ENCODE measurements at regions not wholly inside any gene's neighbourhood (a gene's known extent, or its start where the extent isn't known, plus 50 kb on each side); places are given as distances from the start of the nearest gene placed in this dataset.

DNA sequence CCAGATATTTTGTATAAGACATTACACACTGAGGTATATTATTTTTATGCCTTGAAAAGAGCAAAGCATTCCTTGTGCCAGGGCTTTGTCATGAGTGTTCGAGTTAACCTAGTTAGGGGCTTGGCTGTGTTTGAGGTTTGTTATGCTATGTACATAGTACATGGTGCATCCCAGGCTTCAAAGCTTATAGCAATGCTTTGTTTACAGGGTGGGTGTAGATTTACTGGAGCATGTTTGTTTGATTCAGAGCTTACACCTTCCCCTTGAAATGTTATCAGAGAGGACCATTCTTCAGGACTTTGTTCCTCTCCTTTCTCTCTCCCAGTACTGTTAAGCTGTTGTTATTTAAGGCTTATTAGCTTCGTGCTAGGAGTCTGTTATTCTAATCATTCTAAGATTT lies 738.7 kb upstream of the LRRTM4 start (continued):
- TF ChIP-seq ZSCAN12 (CRISPR knock-in tag; IDR thresholded peaks at IDR 0.05) = no peak
- TF ChIP-seq SRSF4 (IDR thresholded peaks at IDR 0.05; ENCODE audit: low read depth, low read length, poor library complexity, severe bottlenecking) = no peak
- no peak for TF ChIP-seq ZNF75D (CRISPR knock-in tag; IDR thresholded peaks at IDR 0.05; ENCODE audit: borderline replicate concordance)
- TF ChIP-seq, protein P1, sequence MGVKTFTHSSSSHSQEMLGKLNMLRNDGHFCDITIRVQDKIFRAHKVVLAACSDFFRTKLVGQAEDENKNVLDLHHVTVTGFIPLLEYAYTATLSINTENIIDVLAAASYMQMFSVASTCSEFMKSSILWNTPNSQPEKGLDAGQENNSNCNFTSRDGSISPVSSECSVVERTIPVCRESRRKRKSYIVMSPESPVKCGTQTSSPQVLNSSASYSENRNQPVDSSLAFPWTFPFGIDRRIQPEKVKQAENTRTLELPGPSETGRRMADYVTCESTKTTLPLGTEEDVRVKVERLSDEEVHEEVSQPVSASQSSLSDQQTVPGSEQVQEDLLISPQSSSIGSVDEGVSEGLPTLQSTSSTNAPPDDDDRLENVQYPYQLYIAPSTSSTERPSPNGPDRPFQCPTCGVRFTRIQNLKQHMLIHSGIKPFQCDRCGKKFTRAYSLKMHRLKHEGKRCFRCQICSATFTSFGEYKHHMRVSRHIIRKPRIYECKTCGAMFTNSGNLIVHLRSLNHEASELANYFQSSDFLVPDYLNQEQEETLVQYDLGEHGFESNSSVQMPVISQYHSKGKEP (CRISPR knock-in tag; IDR thresholded peaks at IDR 0.05) = no peak
- TF ChIP-seq GPN1 (CRISPR knock-in tag; IDR thresholded peaks at IDR 0.05; ENCODE audit: borderline replicate concordance) = no peak
- TF ChIP-seq KMT2A (CRISPR knock-in tag; IDR thresholded peaks at IDR 0.05) = no peak
- TF ChIP-seq GABPB1 (CRISPR knock-in tag; IDR thresholded peaks at IDR 0.05) = no peak
- TF ChIP-seq NFE2L1 (CRISPR knock-in tag; IDR thresholded peaks at IDR 0.05; ENCODE audit: borderline replicate concordance) = no peak
- TF ChIP-seq HNRNPLL (IDR thresholded peaks at IDR 0.05; ENCODE audit: low read depth, low read length, poor library complexity, severe bottlenecking) = no peak
- TF ChIP-seq, protein P2, sequence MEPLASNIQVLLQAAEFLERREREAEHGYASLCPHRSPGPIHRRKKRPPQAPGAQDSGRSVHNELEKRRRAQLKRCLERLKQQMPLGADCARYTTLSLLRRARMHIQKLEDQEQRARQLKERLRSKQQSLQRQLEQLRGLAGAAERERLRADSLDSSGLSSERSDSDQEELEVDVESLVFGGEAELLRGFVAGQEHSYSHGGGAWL (CRISPR knock-in tag; IDR thresholded peaks at IDR 0.05) = no peak
- TF ChIP-seq SP140L (CRISPR knock-in tag; IDR thresholded peaks at IDR 0.05; ENCODE audit: borderline replicate concordance) = no peak
- no peak for TF ChIP-seq ZNF205 (CRISPR knock-in tag; IDR thresholded peaks at IDR 0.05)
- no peak for TF ChIP-seq RELA (CRISPR knock-in tag; IDR thresholded peaks at IDR 0.05)
- no peak for TF ChIP-seq ZNF225 (CRISPR knock-in tag; IDR thresholded peaks at IDR 0.05)
- no peak for TF ChIP-seq SPEN (CRISPR knock-in tag; IDR thresholded peaks at IDR 0.05; ENCODE audit: low read depth)
- TF ChIP-seq ESRRA (CRISPR knock-in tag; IDR thresholded peaks at IDR 0.05; ENCODE audit: low read depth) = peak; percentile 43; the same call in 1 of the 2 replicates
- TF ChIP-seq ZNF329 (CRISPR knock-in tag; IDR thresholded peaks at IDR 0.05; ENCODE audit: low read depth) = no peak
- TF ChIP-seq ZNF672 (CRISPR knock-in tag; IDR thresholded peaks at IDR 0.05) = no peak
- peak; percentile 78; the same call in 1 of the 2 replicates for TF ChIP-seq NR2F2 (IDR thresholded peaks at IDR 0.05; ENCODE audit: borderline replicate concordance, low read depth)
- no peak for TF ChIP-seq XRCC5 (optimal IDR thresholded peaks at IDR 0.05; ENCODE audit: low read length)
- TF ChIP-seq, protein P3, sequence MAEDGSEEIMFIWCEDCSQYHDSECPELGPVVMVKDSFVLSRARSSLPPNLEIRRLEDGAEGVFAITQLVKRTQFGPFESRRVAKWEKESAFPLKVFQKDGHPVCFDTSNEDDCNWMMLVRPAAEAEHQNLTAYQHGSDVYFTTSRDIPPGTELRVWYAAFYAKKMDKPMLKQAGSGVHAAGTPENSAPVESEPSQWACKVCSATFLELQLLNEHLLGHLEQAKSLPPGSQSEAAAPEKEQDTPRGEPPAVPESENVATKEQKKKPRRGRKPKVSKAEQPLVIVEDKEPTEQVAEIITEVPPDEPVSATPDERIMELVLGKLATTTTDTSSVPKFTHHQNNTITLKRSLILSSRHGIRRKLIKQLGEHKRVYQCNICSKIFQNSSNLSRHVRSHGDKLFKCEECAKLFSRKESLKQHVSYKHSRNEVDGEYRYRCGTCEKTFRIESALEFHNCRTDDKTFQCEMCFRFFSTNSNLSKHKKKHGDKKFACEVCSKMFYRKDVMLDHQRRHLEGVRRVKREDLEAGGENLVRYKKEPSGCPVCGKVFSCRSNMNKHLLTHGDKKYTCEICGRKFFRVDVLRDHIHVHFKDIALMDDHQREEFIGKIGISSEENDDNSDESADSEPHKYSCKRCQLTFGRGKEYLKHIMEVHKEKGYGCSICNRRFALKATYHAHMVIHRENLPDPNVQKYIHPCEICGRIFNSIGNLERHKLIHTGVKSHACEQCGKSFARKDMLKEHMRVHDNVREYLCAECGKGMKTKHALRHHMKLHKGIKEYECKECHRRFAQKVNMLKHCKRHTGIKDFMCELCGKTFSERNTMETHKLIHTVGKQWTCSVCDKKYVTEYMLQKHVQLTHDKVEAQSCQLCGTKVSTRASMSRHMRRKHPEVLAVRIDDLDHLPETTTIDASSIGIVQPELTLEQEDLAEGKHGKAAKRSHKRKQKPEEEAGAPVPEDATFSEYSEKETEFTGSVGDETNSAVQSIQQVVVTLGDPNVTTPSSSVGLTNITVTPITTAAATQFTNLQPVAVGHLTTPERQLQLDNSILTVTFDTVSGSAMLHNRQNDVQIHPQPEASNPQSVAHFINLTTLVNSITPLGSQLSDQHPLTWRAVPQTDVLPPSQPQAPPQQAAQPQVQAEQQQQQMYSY (CRISPR knock-in tag; IDR thresholded peaks at IDR 0.05) = no peak
- TF ChIP-seq FOSL1 (CRISPR knock-in tag; IDR thresholded peaks at IDR 0.05; ENCODE audit: borderline replicate concordance) = no peak
- TF ChIP-seq ZNF703 (CRISPR knock-in tag; IDR thresholded peaks at IDR 0.05; ENCODE audit: borderline replicate concordance) = no peak
- peak; percentile 81 for TF ChIP-seq HDAC1 (CRISPR knock-in tag; IDR thresholded peaks at IDR 0.05)
- no peak for TF ChIP-seq ZNF724P (CRISPR knock-in tag; IDR thresholded peaks at IDR 0.05; ENCODE audit: borderline replicate concordance)
- peak; percentile 70 for TF ChIP-seq FOSL2 (CRISPR knock-in tag; IDR thresholded peaks at IDR 0.05)
- TF ChIP-seq ZSCAN9 (CRISPR knock-in tag; IDR thresholded peaks at IDR 0.05; ENCODE audit: borderline replicate concordance) = peak; percentile 64; the same call in 1 of the 2 replicates

Data from HepG2 (cell line).